ENCODE measurements at regions not wholly inside any gene's neighbourhood (a gene's known extent, or its start where the extent isn't known, plus 50 kb on each side); places are given as distances from the start of the nearest gene placed in this dataset.

DNA sequence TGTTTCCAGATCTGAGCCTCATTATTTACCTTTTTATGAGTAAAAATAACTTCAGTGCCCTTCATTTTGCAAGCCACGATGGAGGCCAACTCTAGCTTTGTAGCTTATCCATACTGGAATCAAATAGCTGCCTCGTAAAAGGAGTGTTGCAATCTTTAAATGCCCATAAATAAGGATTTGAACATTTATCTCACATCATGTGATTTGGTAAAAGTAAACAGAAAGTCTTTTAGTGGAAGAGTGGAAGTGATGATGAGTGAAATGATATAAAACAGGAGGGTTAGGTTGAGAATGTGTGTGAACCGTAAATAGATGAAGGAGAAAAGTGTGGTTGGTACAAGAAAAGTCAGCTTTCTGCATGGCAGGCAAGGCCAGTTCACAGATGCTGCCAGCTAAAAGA, 348.9 kb downstream of the OSR1 start:
- TF ChIP-seq, protein P1, sequence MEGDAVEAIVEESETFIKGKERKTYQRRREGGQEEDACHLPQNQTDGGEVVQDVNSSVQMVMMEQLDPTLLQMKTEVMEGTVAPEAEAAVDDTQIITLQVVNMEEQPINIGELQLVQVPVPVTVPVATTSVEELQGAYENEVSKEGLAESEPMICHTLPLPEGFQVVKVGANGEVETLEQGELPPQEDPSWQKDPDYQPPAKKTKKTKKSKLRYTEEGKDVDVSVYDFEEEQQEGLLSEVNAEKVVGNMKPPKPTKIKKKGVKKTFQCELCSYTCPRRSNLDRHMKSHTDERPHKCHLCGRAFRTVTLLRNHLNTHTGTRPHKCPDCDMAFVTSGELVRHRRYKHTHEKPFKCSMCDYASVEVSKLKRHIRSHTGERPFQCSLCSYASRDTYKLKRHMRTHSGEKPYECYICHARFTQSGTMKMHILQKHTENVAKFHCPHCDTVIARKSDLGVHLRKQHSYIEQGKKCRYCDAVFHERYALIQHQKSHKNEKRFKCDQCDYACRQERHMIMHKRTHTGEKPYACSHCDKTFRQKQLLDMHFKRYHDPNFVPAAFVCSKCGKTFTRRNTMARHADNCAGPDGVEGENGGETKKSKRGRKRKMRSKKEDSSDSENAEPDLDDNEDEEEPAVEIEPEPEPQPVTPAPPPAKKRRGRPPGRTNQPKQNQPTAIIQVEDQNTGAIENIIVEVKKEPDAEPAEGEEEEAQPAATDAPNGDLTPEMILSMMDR (IDR thresholded peaks at IDR 0.05), result no peak
- ATAC-seq, result no peak
- Histone ChIP-seq H3K4me3 (no peak overlapping the region), H3K27me3 (no peaks in the 10 kb centered on the region), H3K9me3 (peaks cover 0 to 1% (median 0%) of the 10 kb centered on the region in 11 donors), H3K4me1 (no peaks in the 10 kb centered on the region), H3K27ac (no peak overlapping the region), H3K36me3 (no peaks in the 10 kb centered on the region)
- DNase-seq, result no peak
- 55 to 80% methylated on average over 3 of the region's 3 CpGs for WGBS, 2 donors
- intact Hi-C loops (cut with DNase I), result no loop called here

DNA sequence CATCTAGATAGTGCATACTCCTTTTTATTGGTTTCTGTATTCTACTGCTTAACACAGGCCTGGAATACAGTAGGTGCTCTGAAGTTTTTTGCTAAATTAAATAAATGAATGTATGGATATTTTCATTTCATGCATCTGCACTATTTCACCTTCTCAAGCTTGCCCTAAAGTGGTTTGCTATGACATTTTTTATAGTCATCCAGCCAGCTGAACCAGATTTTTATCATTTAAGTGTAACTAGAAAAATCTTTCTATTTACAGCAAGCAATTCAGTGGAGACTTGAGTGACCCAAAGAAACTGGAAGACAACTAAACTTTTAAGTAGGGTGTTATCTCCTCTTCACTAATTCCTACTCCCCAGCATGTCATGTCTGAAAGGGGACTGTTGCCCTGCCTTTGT, 354.9 kb downstream of the OSR1 start:
- intact Hi-C loops (cut with DNase I), result no loop called here
- H3K9me3 ChIP-seq, result no peaks in the 10 kb centered on the region
- H3K36me3 ChIP-seq, result no peaks in the 10 kb centered on the region
- ATAC-seq (no peak), DNase-seq (no peak)
- no peaks in the 10 kb centered on the region for H3K4me1 ChIP-seq
- H3K4me3 ChIP-seq, result no peak overlapping the region
- TF ChIP-seq, protein P1 (IDR thresholded peaks at IDR 0.05), result no peak
- H3K27ac ChIP-seq, result no peak overlapping the region
- H3K27me3 ChIP-seq, result no peaks in the 10 kb centered on the region

DNA sequence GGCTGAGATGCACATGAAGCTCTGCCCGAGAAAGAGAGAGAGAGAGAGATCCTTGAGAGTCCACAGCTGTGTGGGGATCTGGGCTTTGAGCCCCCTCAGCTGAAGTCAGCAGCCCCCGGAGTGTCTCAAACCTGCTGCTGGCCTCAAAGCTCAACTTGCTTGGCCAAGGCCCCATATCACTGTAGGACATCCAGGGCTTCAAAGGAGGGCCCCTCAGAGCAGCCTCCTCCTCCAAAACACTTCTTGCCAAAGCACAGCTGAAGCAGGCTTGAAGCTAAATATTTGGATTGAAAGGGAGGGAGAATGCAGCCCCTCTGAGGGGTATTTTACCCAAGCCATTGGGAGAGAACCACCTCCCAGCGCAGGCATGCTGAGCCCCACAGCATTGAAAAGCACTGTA, 357.6 kb downstream of the OSR1 start:
- ATAC-seq (no peak), DNase-seq (no peak)
- Histone ChIP-seq H3K4me1 (no peaks in the 10 kb centered on the region), H3K4me3 (no peak overlapping the region), H3K9me3 (no peaks in the 10 kb centered on the region), H3K27ac (no peak overlapping the region), H3K36me3 (no peaks in the 10 kb centered on the region), H3K27me3 (no peaks in the 10 kb centered on the region)
- 91 to 94% methylated on average over 3 of the region's 3 CpGs for WGBS, 2 donors
- intact Hi-C loops (cut with DNase I), result no loop called here
- TF ChIP-seq, protein P1 (IDR thresholded peaks at IDR 0.05), result no peak

DNA sequence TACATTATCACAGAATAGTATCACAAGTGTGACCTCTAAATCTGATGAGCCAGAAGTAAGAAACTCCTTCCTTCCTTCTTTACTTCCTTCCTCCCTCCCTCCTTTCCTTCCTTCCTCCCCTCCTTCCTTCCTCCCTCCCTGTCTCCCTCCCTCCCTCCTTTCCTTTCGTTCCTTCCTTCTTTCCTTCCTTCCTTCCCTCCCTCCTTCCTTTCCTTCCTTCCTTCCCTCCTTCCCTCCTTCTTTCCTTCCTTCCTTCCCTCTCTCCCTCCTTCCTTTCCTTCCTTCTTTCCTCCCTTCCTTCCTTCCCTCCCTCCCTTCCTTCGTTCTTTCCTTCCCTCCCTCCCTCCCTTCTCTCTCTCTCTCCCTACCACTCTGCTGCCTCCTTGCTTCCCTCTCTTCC, 359.2 kb downstream of the OSR1 start:
- intact Hi-C loops (cut with DNase I), result loop anchor here in 1 of 10 donors (10.0 kb wide), 1 partner anchor 356 kb away; the partner anchor contains the start of gene OSR1
- Histone ChIP-seq H3K27ac (no peak overlapping the region), H3K9me3 (no peaks in the 10 kb centered on the region), H3K4me1 (no peaks in the 10 kb centered on the region), H3K27me3 (no peaks in the 10 kb centered on the region), H3K36me3 (no peaks in the 10 kb centered on the region), H3K4me3 (no peak overlapping the region)
- DNase-seq (no peak), ATAC-seq (no peak)
- WGBS, 2 donors, result 75 to 81% methylated on average over 2 of the region's 2 CpGs
- TF ChIP-seq, protein P1 (IDR thresholded peaks at IDR 0.05), result no peak

All from heart right ventricle (tissue), 16 donors.